MCF 10A (cell line): ENCODE measurements at regions not wholly inside any gene's neighbourhood (a gene's known extent, or its start where the extent isn't known, plus 50 kb on each side); places are given as distances from the start of the nearest gene placed in this dataset.
"Not testable (repeated sequence)": the region's sequence is repeated elsewhere in the genome, so short reads cannot be mapped to it uniquely, and the experiment has no call there.

Experiments
- BruUV-seq: library from RNA; stranded (reverse); fragments of 400-500 nt; replicated peaks from 2 replicates; lab custom pipeline; 2021; lab: Mats Ljungman, UMichigan
- CTCF ChIA-PET: fragments of 300-600 bp; sonication (Branson Sonifier 250); formaldehyde crosslinking; extraction: SDS; loops from one replicate; lab custom pipeline; 2021; ENCODE audit warnings: antibody characterized with exemption, inconsistent platforms; lab: Yijun Ruan, JAX
- POLR2A ChIA-PET: fragments of 300-600, 350-650 bp; sonication (Branson Sonifier 250); formaldehyde crosslinking; extraction: SDS; loops from one replicate; lab custom pipeline; 2020; ENCODE audit warnings: antibody characterized with exemption, inconsistent platforms; lab: Yijun Ruan, JAX
- DNase-seq: peaks from one replicate; pipeline ENCODE4 v3.0.0-alpha.2; 2018; ENCODE audit not compliant: unreplicated experiment
- H3K27ac Mint-ChIP-seq: one replicate; pipeline ENCODE4 v1.8.0; 2022; ENCODE audit warnings: mild to moderate bottlenecking, low read depth, mixed read lengths; ENCODE audit not compliant: unreplicated experiment
- H3K27me3 Mint-ChIP-seq: one replicate; pipeline ENCODE4 v1.8.0; 2022; ENCODE audit warnings: mixed read lengths; ENCODE audit not compliant: insufficient read depth, unreplicated experiment
- H3K36me3 Mint-ChIP-seq: one replicate; pipeline ENCODE4 v1.8.0; 2022; ENCODE audit warnings: mild to moderate bottlenecking, moderate library complexity, mixed read lengths; ENCODE audit not compliant: insufficient read depth, unreplicated experiment
- H3K4me1 Mint-ChIP-seq: one replicate; pipeline ENCODE4 v1.8.0; 2022; ENCODE audit warnings: mixed read lengths; ENCODE audit not compliant: insufficient read depth, unreplicated experiment
- H3K4me3 Mint-ChIP-seq: one replicate; pipeline ENCODE4 v1.8.0; 2022; ENCODE audit warnings: mild to moderate bottlenecking, moderate library complexity, mixed read lengths; ENCODE audit not compliant: unreplicated experiment
- H3K9me3 Mint-ChIP-seq: one replicate; pipeline ENCODE4 v1.8.0; 2022; ENCODE audit warnings: mixed read lengths; ENCODE audit not compliant: unreplicated experiment
- intact Hi-C: fragments of 100-400 bp; cut with micrococcal nuclease; formaldehyde crosslinking; loops from 2 replicates; pipeline ENCODE4 v1.14.1; 2022
- TF ChIP-seq, protein P1 (sequence below): fragments of 200-600 bp; IDR thresholded peaks from one replicate; pipeline ENCODE4 v1.8.0; 2022; ENCODE audit warnings: antibody characterized with exemption, mild to moderate bottlenecking; ENCODE audit not compliant: unreplicated experiment

DNA sequence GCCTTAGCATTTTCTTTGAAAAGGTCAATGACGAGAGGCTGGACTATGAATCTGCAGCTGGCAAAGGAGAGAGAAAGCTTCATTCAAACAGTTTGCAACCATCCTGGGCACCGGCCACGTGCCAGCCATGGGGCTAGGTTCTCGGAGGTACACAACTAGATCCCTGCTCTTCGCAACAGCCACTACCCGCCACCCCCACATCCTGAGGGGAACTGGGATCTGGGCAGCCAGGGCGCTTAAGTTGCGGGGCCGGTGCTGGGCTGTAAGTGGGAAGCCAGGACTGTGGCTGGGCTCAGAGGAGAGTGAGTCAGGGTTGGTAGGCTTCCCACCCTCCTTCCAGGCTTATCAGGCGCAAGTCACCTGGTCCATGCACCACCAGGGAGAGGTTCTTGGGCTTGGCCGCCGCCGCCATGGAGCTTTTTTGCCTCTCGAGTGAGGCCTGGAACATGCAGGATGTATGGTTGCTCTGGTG is 95.0 kb upstream of the TERB2 start:
- no TSS peak for BruUV-seq
- TF ChIP-seq, protein P1, sequence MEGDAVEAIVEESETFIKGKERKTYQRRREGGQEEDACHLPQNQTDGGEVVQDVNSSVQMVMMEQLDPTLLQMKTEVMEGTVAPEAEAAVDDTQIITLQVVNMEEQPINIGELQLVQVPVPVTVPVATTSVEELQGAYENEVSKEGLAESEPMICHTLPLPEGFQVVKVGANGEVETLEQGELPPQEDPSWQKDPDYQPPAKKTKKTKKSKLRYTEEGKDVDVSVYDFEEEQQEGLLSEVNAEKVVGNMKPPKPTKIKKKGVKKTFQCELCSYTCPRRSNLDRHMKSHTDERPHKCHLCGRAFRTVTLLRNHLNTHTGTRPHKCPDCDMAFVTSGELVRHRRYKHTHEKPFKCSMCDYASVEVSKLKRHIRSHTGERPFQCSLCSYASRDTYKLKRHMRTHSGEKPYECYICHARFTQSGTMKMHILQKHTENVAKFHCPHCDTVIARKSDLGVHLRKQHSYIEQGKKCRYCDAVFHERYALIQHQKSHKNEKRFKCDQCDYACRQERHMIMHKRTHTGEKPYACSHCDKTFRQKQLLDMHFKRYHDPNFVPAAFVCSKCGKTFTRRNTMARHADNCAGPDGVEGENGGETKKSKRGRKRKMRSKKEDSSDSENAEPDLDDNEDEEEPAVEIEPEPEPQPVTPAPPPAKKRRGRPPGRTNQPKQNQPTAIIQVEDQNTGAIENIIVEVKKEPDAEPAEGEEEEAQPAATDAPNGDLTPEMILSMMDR = no peak
- Mint-ChIP-seq H3K9me3 (no peaks in the 10 kb centered on the region), H3K4me3 (no peak overlapping the region), H3K27me3 (no peaks in the 10 kb centered on the region), H3K4me1 (no peaks in the 10 kb centered on the region), H3K27ac (no peak overlapping the region), H3K36me3 (peaks cover 6% of the 10 kb centered on the region)
- ChIA-PET POLR2A (no interaction called here), CTCF (interaction anchor here (2.7 kb wide), 1 partner anchor 8 kb away, joined by 9 read pairs; no protein-coding TSS in a partner anchor)
- no peak for DNase-seq
- intact Hi-C loops = no loop called here

DNA sequence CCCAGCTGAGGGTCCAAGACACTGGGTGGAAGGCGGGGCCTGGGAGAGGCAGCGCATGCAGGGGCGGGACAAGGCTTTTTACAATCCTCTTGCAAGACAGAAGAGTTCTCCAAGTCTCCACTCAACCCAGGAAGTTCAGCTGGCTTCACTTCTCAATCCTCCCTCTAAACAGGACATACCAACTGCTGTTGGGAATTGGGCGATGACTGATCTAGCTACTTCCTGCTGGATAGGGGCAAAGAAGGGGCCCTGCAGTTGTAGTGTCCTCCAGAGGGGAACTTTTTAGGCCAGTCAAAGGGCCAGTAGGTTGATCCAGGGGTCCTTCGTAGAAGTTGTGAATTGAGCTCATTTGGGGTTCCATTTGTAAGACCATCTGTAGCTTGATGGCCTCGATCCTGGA is 94.6 kb upstream of the TERB2 start:
- CTCF ChIA-PET = interaction anchor here (2.7 kb wide), 1 partner anchor 9 kb away, joined by 9 read pairs; no protein-coding TSS in a partner anchor

DNA sequence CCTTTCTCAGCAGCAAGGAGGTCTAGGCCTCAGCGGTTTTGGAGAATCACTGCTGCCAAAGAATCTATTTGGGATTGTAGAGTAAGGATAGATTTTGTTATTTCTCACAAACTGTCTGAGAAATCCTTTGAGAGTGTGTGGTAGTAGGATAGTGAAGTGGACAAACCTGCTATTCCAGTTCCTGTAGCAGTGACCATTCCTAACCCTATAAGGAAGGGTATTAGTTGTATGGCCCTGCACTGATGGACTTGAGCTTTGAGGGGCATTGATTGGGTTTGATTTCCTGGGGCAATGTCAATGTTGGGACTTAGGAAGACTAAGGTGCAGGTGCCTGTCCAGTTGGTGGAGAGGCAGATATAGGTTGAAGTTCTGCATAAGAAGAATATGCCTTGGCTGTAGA is 93.6 kb upstream of the TERB2 start:
- intact Hi-C loops, H3K36me3 Mint-ChIP-seq, H3K27me3 Mint-ChIP-seq, H3K27ac Mint-ChIP-seq, DNase-seq, H3K4me3 Mint-ChIP-seq, H3K4me1 Mint-ChIP-seq, POLR2A ChIA-PET, BruUV-seq, H3K9me3 Mint-ChIP-seq: not testable (repeated sequence)
- CTCF ChIA-PET = interaction anchor here (0.7 to 2.7 kb wide), 2 partner anchors 10 to 75 kb away, joined by 3 to 9 read pairs; no protein-coding TSS in a partner anchor

More for the DNA sequence above, 94.6 kb upstream of the TERB2 start:
- TF ChIP-seq, protein P1 = no peak
- Mint-ChIP-seq H3K4me3 (no peak overlapping the region), H3K36me3 (peaks cover 6% of the 10 kb centered on the region), H3K27me3 (no peaks in the 10 kb centered on the region), H3K4me1 (no peaks in the 10 kb centered on the region), H3K27ac (no peak overlapping the region), H3K9me3 (no peaks in the 10 kb centered on the region)
- no TSS peak for BruUV-seq
- intact Hi-C loops = no loop called here
- DNase-seq = no peak
- POLR2A ChIA-PET = no interaction called here

DNA sequence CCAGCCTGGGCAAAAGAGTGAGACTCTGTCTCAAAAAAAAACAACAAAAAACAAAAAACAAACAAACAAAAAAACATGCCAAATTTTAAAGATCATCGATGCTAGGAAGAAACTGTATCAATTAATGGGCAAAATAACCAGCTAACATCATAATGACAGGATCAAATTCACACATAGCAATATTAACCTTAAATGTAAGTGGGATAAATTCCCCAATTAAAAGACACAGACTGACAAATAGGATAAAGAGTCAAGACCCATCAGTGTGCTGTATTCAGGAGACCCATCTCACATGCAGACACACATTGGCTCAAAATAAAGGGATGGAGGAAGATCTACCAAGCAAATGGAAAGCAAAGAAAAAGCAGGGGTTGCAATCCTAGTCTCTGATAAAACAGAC is 88.4 kb upstream of the TERB2 start:
- DNase-seq, H3K9me3 Mint-ChIP-seq, H3K27me3 Mint-ChIP-seq, POLR2A ChIA-PET, H3K36me3 Mint-ChIP-seq, H3K27ac Mint-ChIP-seq, H3K4me1 Mint-ChIP-seq, H3K4me3 Mint-ChIP-seq, BruUV-seq, intact Hi-C loops: not testable (repeated sequence)
- CTCF ChIA-PET = interaction anchor here (0.6 kb wide), 1 partner anchor 837 kb away, joined by 3 read pairs; no protein-coding TSS in a partner anchor

GRCh38 chr15:44870125-44870524 is 86.4 kb upstream of the TERB2 start:
- POLR2A ChIA-PET, DNase-seq, H3K27ac Mint-ChIP-seq, H3K4me3 Mint-ChIP-seq, intact Hi-C loops, H3K4me1 Mint-ChIP-seq, H3K9me3 Mint-ChIP-seq, H3K36me3 Mint-ChIP-seq, CTCF ChIA-PET, BruUV-seq, H3K27me3 Mint-ChIP-seq: not testable (repeated sequence)
